Skeletal muscle tissue (tissue), 3 donors: ENCODE measurements at regions not wholly inside any gene's neighbourhood (a gene's known extent, or its start where the extent isn't known, plus 50 kb on each side); places are given as distances from the start of the nearest gene placed in this dataset.

Experiments
- H3K27ac ChIP-seq: one replicate; pipeline ENCODE4 v1.7.0; 2013; ENCODE audit warnings: mild to moderate bottlenecking, low read depth, low read length, inconsistent platforms
- H3K27me3 ChIP-seq, 3 donors: one replicate each; pipeline ENCODE4 v1.7.0; 2013; ENCODE audit warnings: low read length in 3 of 3; ENCODE audit not compliant: control insufficient read depth in 3 of 3, insufficient read depth in 3 of 3
- H3K36me3 ChIP-seq, 3 donors: one replicate each; pipeline ENCODE4 v1.7.0; 2013; ENCODE audit warnings: low read length in 3 of 3; ENCODE audit not compliant: control insufficient read depth in 3 of 3, insufficient read depth in 3 of 3
- H3K4me1 ChIP-seq, 3 donors: one replicate each; pipeline ENCODE4 v1.7.0; 2013; ENCODE audit warnings: low read length in 3 of 3, mild to moderate bottlenecking in 3 of 3; ENCODE audit not compliant: control insufficient read depth in 3 of 3, insufficient read depth in 3 of 3
- H3K4me3 ChIP-seq, 3 donors: one replicate each; pipeline ENCODE4 v1.7.0; 2013; ENCODE audit warnings: low read length in 3 of 3
- H3K9ac ChIP-seq, 3 donors: one replicate each; pipeline ENCODE4 v1.7.0; 2013; ENCODE audit warnings: low read length in 3 of 3, mild to moderate bottlenecking in 3 of 3, moderate library complexity in 2 of 3, low read depth in 1 of 3
- H3K9me3 ChIP-seq, 3 donors: one replicate each; pipeline ENCODE4 v1.7.0; 2013; ENCODE audit warnings: low read length in 3 of 3; ENCODE audit not compliant: control insufficient read depth in 3 of 3
- donor health status: Osteomylitis.

- Histone ChIP-seq H3K9me3 (no peaks in the 10 kb centered on the region), H3K4me3 (no peak overlapping the region), H3K27me3 (no peaks in the 10 kb centered on the region), H3K4me1 (no peaks in the 10 kb centered on the region), H3K9ac (no peak overlapping the region), H3K27ac (no peak overlapping the region), H3K36me3 (no peaks in the 10 kb centered on the region)
Observed at GRCh38 chr3:95297581-95297980, 1234.7 kb downstream of the NSUN3 start.

- no peak overlapping the region for H3K27ac ChIP-seq
- H3K4me1 ChIP-seq = no peaks in the 10 kb centered on the region
- H3K36me3 ChIP-seq = no peaks in the 10 kb centered on the region
- no peaks in the 10 kb centered on the region for H3K27me3 ChIP-seq
- H3K4me3 ChIP-seq = no peak overlapping the region
- no peaks in the 10 kb centered on the region for H3K9me3 ChIP-seq
- no peak overlapping the region for H3K9ac ChIP-seq
Observed at GRCh38 chr3:95302044-95302443, 1239.2 kb downstream of the NSUN3 start.

GRCh38 chr3:95310560-95310959 is 1247.7 kb downstream of the NSUN3 start:
- Histone ChIP-seq H3K4me1 (no peaks in the 10 kb centered on the region), H3K4me3 (no peak overlapping the region), H3K36me3 (no peaks in the 10 kb centered on the region), H3K9ac (no peak overlapping the region), H3K27ac (no peak overlapping the region), H3K9me3 (no peaks in the 10 kb centered on the region), H3K27me3 (no peaks in the 10 kb centered on the region)

GRCh38 chr3:95311272-95311671 is 1248.4 kb downstream of the NSUN3 start:
- Histone ChIP-seq H3K4me3 (no peak overlapping the region), H3K27ac (no peak overlapping the region), H3K27me3 (no peaks in the 10 kb centered on the region), H3K4me1 (no peaks in the 10 kb centered on the region), H3K9me3 (no peaks in the 10 kb centered on the region), H3K36me3 (no peaks in the 10 kb centered on the region), H3K9ac (no peak overlapping the region)

- Histone ChIP-seq H3K27ac (no peak overlapping the region), H3K36me3 (no peaks in the 10 kb centered on the region), H3K9me3 (no peaks in the 10 kb centered on the region), H3K27me3 (no peaks in the 10 kb centered on the region), H3K4me1 (no peaks in the 10 kb centered on the region), H3K9ac (no peak overlapping the region), H3K4me3 (no peak overlapping the region)
Observed at GRCh38 chr3:95312650-95313049, 1249.8 kb downstream of the NSUN3 start.

- Histone ChIP-seq H3K4me3 (no peak overlapping the region), H3K27me3 (no peaks in the 10 kb centered on the region), H3K9ac (no peak overlapping the region), H3K27ac (no peak overlapping the region), H3K9me3 (no peaks in the 10 kb centered on the region), H3K4me1 (no peaks in the 10 kb centered on the region), H3K36me3 (no peaks in the 10 kb centered on the region)
Observed at GRCh38 chr3:95319921-95320494, 1257.1 kb downstream of the NSUN3 start.

- Histone ChIP-seq H3K36me3 (no peaks in the 10 kb centered on the region), H3K4me1 (no peaks in the 10 kb centered on the region), H3K27ac (no peak overlapping the region), H3K27me3 (no peaks in the 10 kb centered on the region), H3K9ac (no peak overlapping the region), H3K4me3 (no peak overlapping the region), H3K9me3 (no peaks in the 10 kb centered on the region)
Observed at GRCh38 chr3:95327478-95327877, 1264.6 kb downstream of the NSUN3 start.

- Histone ChIP-seq H3K4me3 (no peak overlapping the region), H3K9ac (no peak overlapping the region), H3K36me3 (no peaks in the 10 kb centered on the region), H3K27me3 (no peaks in the 10 kb centered on the region), H3K27ac (no peak overlapping the region), H3K4me1 (no peaks in the 10 kb centered on the region), H3K9me3 (no peaks in the 10 kb centered on the region)
Observed at GRCh38 chr3:95333826-95334225, 1271.0 kb downstream of the NSUN3 start.

GRCh38 chr3:95334461-95334860 is 1271.6 kb downstream of the NSUN3 start:
- no peak overlapping the region for H3K9ac ChIP-seq
- H3K36me3 ChIP-seq = no peaks in the 10 kb centered on the region
- no peak overlapping the region for H3K4me3 ChIP-seq
- no peaks in the 10 kb centered on the region for H3K4me1 ChIP-seq
- no peaks in the 10 kb centered on the region for H3K9me3 ChIP-seq
- no peak overlapping the region for H3K27ac ChIP-seq
- H3K27me3 ChIP-seq = no peaks in the 10 kb centered on the region

- H3K4me1 ChIP-seq = no peaks in the 10 kb centered on the region
- no peak overlapping the region for H3K27ac ChIP-seq
- H3K9me3 ChIP-seq = no peaks in the 10 kb centered on the region
- no peak overlapping the region for H3K4me3 ChIP-seq
- no peak overlapping the region for H3K9ac ChIP-seq
- H3K27me3 ChIP-seq = no peaks in the 10 kb centered on the region
- H3K36me3 ChIP-seq = no peaks in the 10 kb centered on the region
Observed at GRCh38 chr3:95335517-95335916, 1272.7 kb downstream of the NSUN3 start.

- H3K9ac ChIP-seq = no peak overlapping the region
- no peaks in the 10 kb centered on the region for H3K36me3 ChIP-seq
- H3K27ac ChIP-seq = no peak overlapping the region
- H3K27me3 ChIP-seq = no peaks in the 10 kb centered on the region
- no peak overlapping the region for H3K4me3 ChIP-seq
- no peaks in the 10 kb centered on the region for H3K9me3 ChIP-seq
- H3K4me1 ChIP-seq = no peaks in the 10 kb centered on the region
Observed at GRCh38 chr3:95338446-95338845, 1275.6 kb downstream of the NSUN3 start.
